Fibroblast of mammary gland (primary cell): ENCODE measurements at regions not wholly inside any gene's neighbourhood (a gene's known extent, or its start where the extent isn't known, plus 50 kb on each side); places are given as distances from the start of the nearest gene placed in this dataset.

Experiments
- DNase-seq: peaks from one replicate; pipeline ENCODE4 v3.0.0-alpha.2; 2010; ENCODE audit warnings: low read depth
- H3K4me3 ChIP-seq: 2 replicates; pipeline ENCODE4 v1.5.1; 2011; ENCODE audit warnings: low read depth, mild to moderate bottlenecking, low read length, moderate library complexity; ENCODE audit not compliant: control insufficient read depth
- TF ChIP-seq, protein P1 (sequence below): conservative IDR thresholded peaks from 2 replicates; pipeline ENCODE4 v1.5.1; 2011; ENCODE audit warnings: low read depth, low read length, inconsistent platforms; ENCODE audit not compliant: control insufficient read depth, insufficient read depth

DNA sequence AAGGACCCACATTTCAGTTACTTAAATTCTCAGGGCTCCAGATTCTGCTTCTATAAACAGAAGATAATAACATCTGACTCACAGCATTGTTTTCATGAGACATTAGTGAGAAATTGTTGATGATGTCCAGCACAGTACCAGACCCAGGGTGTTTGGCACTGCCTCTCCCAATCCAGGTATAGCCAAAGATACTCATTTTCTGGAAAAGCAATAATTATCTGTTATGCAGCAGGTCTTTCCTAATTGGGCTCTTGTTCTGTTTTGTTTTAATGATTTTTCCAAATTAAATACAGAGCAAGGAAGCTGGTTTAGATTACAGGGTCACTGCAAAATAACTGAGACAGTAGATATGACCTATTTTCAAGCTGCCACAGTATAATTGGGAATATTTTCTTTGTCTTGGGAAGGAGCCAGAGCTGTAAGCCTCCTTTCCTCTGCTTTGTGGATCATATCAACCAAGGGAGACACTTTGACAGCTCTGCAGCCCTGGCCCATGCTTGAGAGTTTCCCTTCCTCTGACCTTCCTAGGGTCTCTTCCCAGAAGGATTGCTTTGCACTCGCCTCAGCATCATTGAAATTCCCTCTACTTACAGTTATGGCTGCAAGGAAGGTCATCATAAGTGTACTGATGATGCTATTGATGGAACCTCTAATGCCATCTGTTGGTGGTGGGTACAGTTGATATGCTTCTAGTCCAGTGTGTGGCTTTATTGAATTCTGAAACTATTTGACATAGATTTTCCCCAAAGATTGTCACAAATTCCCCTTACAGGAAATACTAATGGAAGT lies 522.4 kb upstream of the ADAMTS9 start:
- H3K4me3 ChIP-seq: no peak overlapping the region
- TF ChIP-seq, protein P1, sequence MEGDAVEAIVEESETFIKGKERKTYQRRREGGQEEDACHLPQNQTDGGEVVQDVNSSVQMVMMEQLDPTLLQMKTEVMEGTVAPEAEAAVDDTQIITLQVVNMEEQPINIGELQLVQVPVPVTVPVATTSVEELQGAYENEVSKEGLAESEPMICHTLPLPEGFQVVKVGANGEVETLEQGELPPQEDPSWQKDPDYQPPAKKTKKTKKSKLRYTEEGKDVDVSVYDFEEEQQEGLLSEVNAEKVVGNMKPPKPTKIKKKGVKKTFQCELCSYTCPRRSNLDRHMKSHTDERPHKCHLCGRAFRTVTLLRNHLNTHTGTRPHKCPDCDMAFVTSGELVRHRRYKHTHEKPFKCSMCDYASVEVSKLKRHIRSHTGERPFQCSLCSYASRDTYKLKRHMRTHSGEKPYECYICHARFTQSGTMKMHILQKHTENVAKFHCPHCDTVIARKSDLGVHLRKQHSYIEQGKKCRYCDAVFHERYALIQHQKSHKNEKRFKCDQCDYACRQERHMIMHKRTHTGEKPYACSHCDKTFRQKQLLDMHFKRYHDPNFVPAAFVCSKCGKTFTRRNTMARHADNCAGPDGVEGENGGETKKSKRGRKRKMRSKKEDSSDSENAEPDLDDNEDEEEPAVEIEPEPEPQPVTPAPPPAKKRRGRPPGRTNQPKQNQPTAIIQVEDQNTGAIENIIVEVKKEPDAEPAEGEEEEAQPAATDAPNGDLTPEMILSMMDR: no peak
- peak; percentile 4 for DNase-seq

DNA sequence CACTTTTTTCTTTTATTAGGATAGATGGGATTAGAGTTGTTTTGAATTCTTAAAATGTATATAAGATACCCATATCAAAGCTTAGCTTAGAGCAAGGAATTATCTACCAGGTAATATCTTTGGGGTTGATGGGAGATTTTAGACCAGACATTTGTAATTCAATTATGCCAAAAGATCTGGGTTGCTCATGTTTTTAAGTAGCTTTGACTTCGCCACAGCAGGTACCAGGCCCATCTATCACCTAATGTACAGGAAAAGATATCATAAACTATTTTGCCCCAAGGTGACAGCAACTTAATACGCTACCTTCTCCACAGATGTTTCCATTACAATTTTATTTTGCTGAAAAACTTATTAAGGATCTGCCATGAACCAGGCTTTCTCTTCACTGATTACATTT lies 514.6 kb upstream of the ADAMTS9 start:
- TF ChIP-seq, protein P1: no peak
- DNase-seq: no peak
- no peak overlapping the region for H3K4me3 ChIP-seq

DNA sequence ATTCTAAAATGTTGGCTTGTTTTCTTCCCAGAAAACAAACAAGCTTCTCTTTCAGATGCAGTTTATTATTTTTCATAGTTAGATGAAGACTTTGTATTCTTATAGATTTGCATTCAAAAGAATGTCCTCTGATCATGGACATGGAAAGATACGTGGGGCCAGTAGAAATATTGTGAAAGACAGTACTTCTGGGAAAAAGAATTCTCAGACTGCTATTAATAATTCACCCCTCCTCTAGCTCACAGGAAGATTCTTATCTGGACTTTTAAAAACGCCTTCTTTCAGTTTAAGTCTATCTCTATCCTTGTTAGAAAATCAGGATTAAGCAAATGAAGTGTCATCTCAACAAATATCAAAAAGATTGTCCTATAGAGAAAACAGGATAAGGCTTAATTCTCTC lies 514.1 kb upstream of the ADAMTS9 start:
- H3K4me3 ChIP-seq: no peak overlapping the region
- no peak for DNase-seq
- TF ChIP-seq, protein P1: no peak

DNA sequence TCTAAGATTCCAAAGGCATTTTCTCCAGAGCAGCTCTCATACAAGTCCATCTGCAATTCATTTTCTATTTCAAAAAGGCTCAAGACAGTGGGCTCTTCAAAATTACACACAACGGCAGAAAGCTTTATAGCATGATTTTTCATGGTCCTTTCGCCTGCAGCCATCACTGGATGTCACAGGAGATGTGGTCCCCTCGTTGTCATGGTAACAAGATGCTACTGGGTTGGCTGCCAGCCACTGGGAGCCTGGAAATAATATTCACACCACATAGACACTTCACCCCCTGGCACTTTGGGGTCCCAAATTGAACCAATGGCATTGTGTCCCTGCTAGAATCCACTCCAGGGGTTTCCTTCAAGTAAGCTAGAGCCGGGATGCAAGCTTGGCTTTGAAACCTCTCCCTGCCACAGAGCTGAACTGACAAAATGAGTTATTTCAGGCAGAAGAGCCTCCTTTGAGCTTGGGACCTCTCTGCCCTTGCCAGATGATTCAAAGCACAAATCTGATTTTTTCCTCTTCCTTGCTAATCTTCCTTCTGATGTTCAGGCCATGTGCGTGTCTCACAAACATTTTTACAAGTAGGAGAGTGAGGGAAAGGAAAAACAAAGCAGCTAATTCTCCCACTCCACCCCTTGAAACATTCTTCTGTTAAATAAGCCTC lies 512.6 kb upstream of the ADAMTS9 start:
- no peak overlapping the region for H3K4me3 ChIP-seq
- TF ChIP-seq, protein P1: no peak
- no peak for DNase-seq

DNA sequence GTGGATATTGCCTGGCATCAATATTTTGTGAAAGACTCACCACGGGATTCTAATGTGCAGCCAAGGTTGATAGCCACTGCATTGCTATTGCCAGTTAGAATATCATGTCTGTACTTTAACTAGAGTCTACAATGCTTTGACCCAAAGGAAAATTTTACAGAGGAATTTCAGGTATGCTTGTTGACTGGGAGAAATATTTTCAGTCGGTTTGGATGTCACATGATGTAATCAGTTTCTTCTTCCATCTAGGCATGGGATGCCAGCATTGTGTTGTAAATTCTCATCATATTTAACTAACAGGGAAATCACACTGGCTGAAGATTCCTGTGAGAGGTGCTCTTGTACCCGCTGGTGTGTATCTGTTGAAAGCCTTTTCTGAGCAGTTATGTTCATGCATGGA lies 508.9 kb upstream of the ADAMTS9 start:
- H3K4me3 ChIP-seq: no peak overlapping the region
- no peak for DNase-seq
- TF ChIP-seq, protein P1: no peak

DNA sequence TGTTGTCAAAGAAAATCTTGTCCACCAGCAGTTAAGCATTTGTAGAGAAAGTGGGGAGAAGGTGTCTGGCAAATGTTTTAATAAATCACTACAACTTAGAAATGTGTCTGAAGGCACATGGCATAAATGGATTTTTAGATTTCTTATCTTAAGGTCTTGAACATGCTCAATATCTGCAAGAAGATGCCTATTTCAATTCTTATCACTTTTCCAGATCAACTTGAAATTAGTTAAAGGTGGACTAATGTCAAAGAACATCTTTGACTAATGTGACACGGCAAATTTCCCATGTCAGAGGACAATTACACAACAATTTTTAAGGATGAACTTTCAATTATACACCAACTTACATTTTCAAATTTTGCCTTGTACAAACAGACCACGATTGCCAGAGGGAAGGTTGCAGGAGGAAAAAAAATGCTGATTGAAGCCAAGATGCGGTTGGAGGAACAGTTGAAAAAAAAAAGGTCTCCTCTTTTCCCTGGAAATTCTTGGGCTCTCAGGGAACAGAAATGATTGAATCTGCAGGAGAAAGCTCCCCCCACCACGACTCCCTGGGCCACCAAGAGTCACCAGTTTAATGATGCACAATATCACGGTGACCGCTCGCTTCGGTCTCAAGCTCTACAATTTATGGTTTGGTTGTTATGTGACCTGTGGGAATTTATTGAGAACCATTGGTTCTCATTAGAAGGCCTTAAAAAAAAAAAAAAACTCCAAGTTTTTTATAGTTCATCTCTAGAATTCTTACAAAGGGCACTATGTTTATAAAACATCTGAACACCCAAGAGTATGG lies 507.6 kb upstream of the ADAMTS9 start:
- no peak overlapping the region for H3K4me3 ChIP-seq
- TF ChIP-seq, protein P1: no peak
- no peak for DNase-seq
